GM12864 (cell line): ENCODE measurements at regions not wholly inside any gene's neighbourhood (a gene's known extent, or its start where the extent isn't known, plus 50 kb on each side); places are given as distances from the start of the nearest gene placed in this dataset.

ENCODE experiments used
- DNase-seq: peaks from one replicate; pipeline ENCODE4 v3.0.0-alpha.2; 2011; ENCODE audit warnings: low read depth
- H3K4me3 ChIP-seq: 2 replicates; pipeline ENCODE4 v1.5.1; 2011; ENCODE audit warnings: mild to moderate bottlenecking, low read depth, low read length, control low read depth
- TF ChIP-seq, protein P1 (sequence below): IDR thresholded peaks from 2 replicates; pipeline ENCODE4 v1.5.1; 2011; ENCODE audit warnings: low read depth, mild to moderate bottlenecking, moderate library complexity, low read length, control low read depth, inconsistent platforms; ENCODE audit errors: missing control alignments

DNA sequence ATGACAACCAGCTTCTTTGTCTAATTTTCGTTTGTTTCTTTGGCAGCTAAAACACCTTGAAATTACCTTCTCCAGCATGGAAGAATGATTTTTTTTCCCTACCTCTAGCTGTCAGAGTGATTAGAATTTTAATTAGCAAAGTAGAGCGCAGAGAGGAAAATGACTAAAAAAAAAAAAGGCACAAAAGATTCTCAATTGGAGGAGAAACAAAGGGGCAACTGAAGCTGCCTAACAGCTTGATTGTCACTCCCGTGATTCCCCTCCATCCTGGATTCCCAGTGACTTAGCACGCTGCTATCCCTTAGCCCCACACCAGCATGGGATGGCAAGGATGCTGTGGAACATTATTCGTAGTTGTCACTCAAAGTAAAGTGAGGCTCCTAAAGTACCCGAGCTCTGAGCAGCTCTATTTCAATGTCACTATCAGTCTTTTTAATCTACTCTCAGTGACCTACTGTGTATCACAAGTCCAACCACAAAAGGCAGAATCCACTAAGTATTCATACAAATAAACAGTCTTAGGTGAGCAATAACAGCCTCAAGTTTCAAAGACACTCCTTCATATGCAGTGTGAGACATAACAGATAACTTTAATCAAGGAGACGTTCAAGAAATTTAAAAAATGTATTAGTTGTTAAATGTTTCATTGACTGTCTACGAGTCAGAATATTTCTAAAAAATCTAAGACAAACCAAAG, 710.0 kb upstream of the GRAMD2B start:
- no peak overlapping the region for H3K4me3 ChIP-seq
- TF ChIP-seq, protein P1, sequence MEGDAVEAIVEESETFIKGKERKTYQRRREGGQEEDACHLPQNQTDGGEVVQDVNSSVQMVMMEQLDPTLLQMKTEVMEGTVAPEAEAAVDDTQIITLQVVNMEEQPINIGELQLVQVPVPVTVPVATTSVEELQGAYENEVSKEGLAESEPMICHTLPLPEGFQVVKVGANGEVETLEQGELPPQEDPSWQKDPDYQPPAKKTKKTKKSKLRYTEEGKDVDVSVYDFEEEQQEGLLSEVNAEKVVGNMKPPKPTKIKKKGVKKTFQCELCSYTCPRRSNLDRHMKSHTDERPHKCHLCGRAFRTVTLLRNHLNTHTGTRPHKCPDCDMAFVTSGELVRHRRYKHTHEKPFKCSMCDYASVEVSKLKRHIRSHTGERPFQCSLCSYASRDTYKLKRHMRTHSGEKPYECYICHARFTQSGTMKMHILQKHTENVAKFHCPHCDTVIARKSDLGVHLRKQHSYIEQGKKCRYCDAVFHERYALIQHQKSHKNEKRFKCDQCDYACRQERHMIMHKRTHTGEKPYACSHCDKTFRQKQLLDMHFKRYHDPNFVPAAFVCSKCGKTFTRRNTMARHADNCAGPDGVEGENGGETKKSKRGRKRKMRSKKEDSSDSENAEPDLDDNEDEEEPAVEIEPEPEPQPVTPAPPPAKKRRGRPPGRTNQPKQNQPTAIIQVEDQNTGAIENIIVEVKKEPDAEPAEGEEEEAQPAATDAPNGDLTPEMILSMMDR, result no peak

DNA sequence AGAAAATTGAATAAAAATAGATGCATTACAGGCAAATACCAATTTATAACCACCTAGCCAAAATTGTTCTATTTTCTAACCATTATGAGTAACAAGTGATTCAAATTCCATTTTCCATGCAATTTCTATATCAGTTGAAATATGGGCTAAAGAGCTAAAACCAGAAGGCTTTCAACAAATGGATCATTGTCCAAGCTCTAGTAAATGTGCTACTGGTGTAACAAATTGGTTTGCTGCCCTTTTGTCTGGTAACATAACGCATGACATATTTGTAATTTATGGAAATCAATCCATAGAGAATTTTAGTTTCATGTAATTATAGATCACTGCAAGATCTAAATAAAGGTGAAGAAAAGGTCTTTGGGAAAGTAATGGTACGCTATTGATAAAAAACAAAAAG, 708.0 kb upstream of the GRAMD2B start:
- TF ChIP-seq, protein P1, result no peak
- H3K4me3 ChIP-seq, result no peak overlapping the region
- DNase-seq, result no peak

More for the DNA sequence above, 710.0 kb upstream of the GRAMD2B start:
- no peak for DNase-seq

DNA sequence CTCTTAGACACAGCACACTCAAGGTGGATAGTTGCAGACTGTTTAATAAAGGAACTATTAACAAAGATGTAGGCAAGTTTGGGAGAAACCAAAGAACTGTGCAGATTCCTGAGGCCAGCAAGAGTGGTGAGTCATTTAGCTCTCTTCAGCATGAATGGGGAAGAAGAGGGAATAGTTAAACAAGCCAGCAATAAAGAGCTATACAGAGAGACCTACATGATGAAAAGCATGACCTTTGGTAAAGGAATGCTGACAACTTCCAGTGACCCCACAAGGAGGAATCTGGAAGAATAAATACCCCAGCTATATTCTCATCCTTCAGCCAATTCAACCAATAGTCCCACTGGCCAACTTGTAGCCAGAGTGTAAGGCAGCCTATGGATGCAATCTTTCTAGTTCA, 706.0 kb upstream of the GRAMD2B start:
- DNase-seq, result no peak
- TF ChIP-seq, protein P1, result no peak
- no peak overlapping the region for H3K4me3 ChIP-seq

DNA sequence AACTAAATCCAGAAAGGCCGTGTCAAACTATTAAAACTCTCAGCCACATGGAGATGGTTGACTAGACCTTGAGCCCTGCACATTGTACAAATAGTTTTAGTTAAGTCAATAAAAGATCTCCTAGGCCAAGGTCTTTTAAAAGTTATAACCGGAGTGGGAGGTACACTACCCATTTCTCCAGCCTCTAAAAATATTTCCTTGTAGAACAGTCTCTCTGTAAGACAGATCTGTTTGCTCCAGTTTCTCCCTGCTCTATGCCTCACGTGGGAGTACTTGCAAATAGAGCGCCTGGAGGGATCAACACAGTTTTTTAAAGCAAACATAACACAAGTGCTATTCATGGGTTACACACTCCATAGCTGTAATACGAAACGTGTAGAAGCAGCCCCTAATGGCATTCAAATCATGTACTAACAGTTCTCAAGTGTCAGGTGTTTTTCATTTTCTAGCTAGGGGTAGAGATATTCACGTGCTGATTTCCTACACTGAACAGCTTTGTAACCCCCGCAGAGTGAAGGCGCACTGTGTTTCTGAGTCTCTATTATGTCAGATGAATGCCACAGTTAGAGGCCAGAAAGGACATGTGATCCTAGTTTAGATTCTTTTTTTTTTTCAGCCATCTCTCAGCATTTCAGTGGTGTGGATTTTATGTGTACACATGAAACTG, 703.4 kb upstream of the GRAMD2B start:
- no peak for DNase-seq
- H3K4me3 ChIP-seq, result no peak overlapping the region
- TF ChIP-seq, protein P1, result no peak

DNA sequence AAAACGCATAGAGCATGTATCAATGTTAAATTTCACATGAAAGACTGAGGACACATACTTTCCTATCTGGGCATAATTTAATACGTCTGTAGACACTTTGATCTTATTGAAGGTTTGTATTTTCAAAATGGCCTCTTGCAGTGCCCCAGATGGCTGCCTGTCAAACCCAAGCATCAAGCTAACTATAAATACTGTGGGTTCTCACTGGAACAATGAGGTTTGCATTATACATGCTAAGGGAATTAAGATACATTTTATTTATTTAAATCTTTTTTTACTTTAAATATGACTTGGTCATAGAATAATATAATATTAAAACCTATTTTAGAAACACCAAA, 702.9 kb upstream of the GRAMD2B start:
- no peak for DNase-seq
- TF ChIP-seq, protein P1, result no peak
- no peak overlapping the region for H3K4me3 ChIP-seq

DNA sequence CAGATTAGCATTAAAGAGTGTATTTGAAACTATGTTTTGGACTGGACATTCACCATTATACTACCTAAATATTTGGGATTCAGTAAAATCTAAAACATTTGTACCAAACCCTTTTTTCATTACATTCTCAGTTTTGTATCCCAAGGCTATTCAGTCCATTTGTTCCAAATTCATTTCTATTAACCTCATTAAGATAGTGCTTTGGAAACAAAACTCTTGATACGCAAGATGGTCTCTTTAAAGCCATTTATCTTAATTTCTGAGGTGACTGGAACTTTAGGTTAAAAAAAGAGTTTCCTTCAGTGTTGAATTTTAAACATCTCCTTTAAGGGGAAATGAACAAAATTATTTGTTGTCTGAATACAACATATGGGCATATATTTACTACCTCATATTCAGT, 702.5 kb upstream of the GRAMD2B start:
- no peak for DNase-seq
- TF ChIP-seq, protein P1, result no peak
- H3K4me3 ChIP-seq, result no peak overlapping the region

DNA sequence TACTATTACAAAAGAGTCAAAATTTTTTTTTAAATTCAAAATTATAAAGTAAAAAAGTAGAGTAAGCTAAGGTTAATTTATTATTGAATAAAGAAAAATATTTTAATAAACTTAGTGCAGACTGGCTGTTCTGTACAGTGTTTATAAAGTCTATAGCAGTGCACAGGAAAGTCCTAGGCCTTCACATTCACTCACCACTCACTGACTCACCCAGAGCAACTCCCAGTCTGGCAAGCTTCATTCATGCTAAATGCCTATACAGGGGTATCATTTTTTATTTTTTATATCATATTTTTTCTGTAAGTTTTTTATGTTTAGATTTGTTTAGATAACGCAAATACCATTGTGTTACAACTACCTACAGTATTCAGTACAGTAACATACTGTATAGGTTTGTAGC, 700.7 kb upstream of the GRAMD2B start:
- DNase-seq, result no peak
- TF ChIP-seq, protein P1, result no peak

More for the DNA sequence above, 700.7 kb upstream of the GRAMD2B start:
- no peak overlapping the region for H3K4me3 ChIP-seq
